ENCODE measurements at regions not wholly inside any gene's neighbourhood (a gene's known extent, or its start where the extent isn't known, plus 50 kb on each side); places are given as distances from the start of the nearest gene placed in this dataset.

GRCh38 chr16:79754501-79754900, 154.0 kb upstream of the MAF start:
- no peak for DNase-seq (ENCODE audit: low spot score)

- no peak for DNase-seq (ENCODE audit: low spot score)
Observed at GRCh38 chr16:79754081-79754480, 153.5 kb upstream of the MAF start.

GRCh38 chr16:79753286-79753685, 152.7 kb upstream of the MAF start:
- DNase-seq (ENCODE audit: low spot score): no peak

GRCh38 chr16:79752396-79752795, 151.9 kb upstream of the MAF start:
- DNase-seq (ENCODE audit: low spot score): no peak

GRCh38 chr16:79751471-79752184, 151.1 kb upstream of the MAF start:
- DNase-seq (ENCODE audit: low spot score): peak; percentile 27

GRCh38 chr16:79750311-79750710, 149.8 kb upstream of the MAF start:
- DNase-seq (ENCODE audit: low spot score): no peak

- no peak for DNase-seq (ENCODE audit: low spot score)
Observed at GRCh38 chr16:79748629-79749028, 148.1 kb upstream of the MAF start.

GRCh38 chr16:79747688-79748087, 147.2 kb upstream of the MAF start:
- DNase-seq (ENCODE audit: low spot score): no peak

GRCh38 chr16:79740252-79740651, 139.7 kb upstream of the MAF start:
- no peak for DNase-seq (ENCODE audit: low spot score)

GRCh38 chr16:79735271-79735670, 134.7 kb upstream of the MAF start:
- no peak for DNase-seq (ENCODE audit: low spot score)

GRCh38 chr16:79734721-79735120, 134.2 kb upstream of the MAF start:
- DNase-seq (ENCODE audit: low spot score): no peak

GRCh38 chr16:79728923-79729240, 128.3 kb upstream of the MAF start:
- DNase-seq (ENCODE audit: low spot score): no peak

GRCh38 chr16:79728048-79728922, 127.7 kb upstream of the MAF start:
- DNase-seq (ENCODE audit: low spot score): no peak

GRCh38 chr16:79726902-79727301, 126.4 kb upstream of the MAF start:
- DNase-seq (ENCODE audit: low spot score): no peak

- DNase-seq (ENCODE audit: low spot score): no peak
Observed at GRCh38 chr16:79725051-79725450, 124.5 kb upstream of the MAF start.

GRCh38 chr16:79723583-79724168, 123.1 kb upstream of the MAF start:
- no peak for DNase-seq (ENCODE audit: low spot score)

- DNase-seq (ENCODE audit: low spot score): no peak
Observed at GRCh38 chr16:79721270-79721669, 120.7 kb upstream of the MAF start.

GRCh38 chr16:79717333-79718137, 117.0 kb upstream of the MAF start:
- DNase-seq (ENCODE audit: low spot score): no peak

- no peak for DNase-seq (ENCODE audit: low spot score)
Observed at GRCh38 chr16:79716645-79717332, 116.3 kb upstream of the MAF start.

- no peak for DNase-seq (ENCODE audit: low spot score)
Observed at GRCh38 chr16:79715061-79715460, 114.5 kb upstream of the MAF start.

- no peak for DNase-seq (ENCODE audit: low spot score)
Observed at GRCh38 chr16:79714440-79714839, 113.9 kb upstream of the MAF start.

Data from AG20443 (cell line).